HepG2 (cell line): ENCODE measurements at regions not wholly inside any gene's neighbourhood (a gene's known extent, or its start where the extent isn't known, plus 50 kb on each side); places are given as distances from the start of the nearest gene placed in this dataset.

Experiments
- ATRX ChIP-seq: sonication (generic); formaldehyde crosslinking; IDR thresholded peaks from 2 replicates; pipeline ENCODE4 v1.4.0; 2020; ENCODE audit warnings: missing genetic modification reagents, borderline replicate concordance
- CREM ChIP-seq, 2 experiments: sonication (generic) in 1 of 2; formaldehyde crosslinking in 1 of 2; IDR thresholded peaks; 2 replicates each; pipeline versions ENCODE4 v1.4.0 to v1.6.1; 2016 to 2020; ENCODE audit warnings: antibody characterized with exemption in 1 of 2, mild to moderate bottlenecking in 1 of 2, missing genetic modification reagents in 1 of 2
- GABPA ChIP-seq, 2 experiments: IDR thresholded peaks; 2 replicates each; pipeline ENCODE4 v1.6.1; 2011 to 2016; ENCODE audit warnings: low read depth in 2 of 2, low read length in 1 of 2, missing biosample characterization in 1 of 2, missing genetic modification characterization in 1 of 2
- ISL2 ChIP-seq: sonication (generic); formaldehyde crosslinking; IDR thresholded peaks from 2 replicates; pipeline ENCODE4 v1.5.0; 2020; ENCODE audit warnings: missing genetic modification reagents
- KIAA2018 ChIP-seq: sonication (generic); formaldehyde crosslinking; IDR thresholded peaks from 2 replicates; pipeline ENCODE4 v1.5.0; 2020; ENCODE audit warnings: mild to moderate bottlenecking, missing genetic modification reagents, borderline replicate concordance
- KLF13 ChIP-seq: sonication (generic); formaldehyde crosslinking; IDR thresholded peaks from 2 replicates; pipeline ENCODE4 v1.4.0; 2020; ENCODE audit warnings: mild to moderate bottlenecking, missing genetic modification reagents
- MED1 ChIP-seq: sonication (generic); formaldehyde crosslinking; IDR thresholded peaks from 2 replicates; pipeline ENCODE4 v1.4.0; 2020; ENCODE audit warnings: missing genetic modification reagents
- MEF2D ChIP-seq: sonication (generic); formaldehyde crosslinking; IDR thresholded peaks from 2 replicates; pipeline ENCODE4 v1.5.1; 2020; ENCODE audit warnings: mild to moderate bottlenecking, missing genetic modification reagents
- MTF1 ChIP-seq: sonication (generic); formaldehyde crosslinking; IDR thresholded peaks from 2 replicates; pipeline ENCODE4 v1.5.0; 2020; ENCODE audit warnings: missing genetic modification reagents
- PAX8 ChIP-seq: sonication (generic); formaldehyde crosslinking; IDR thresholded peaks from 2 replicates; pipeline ENCODE4 v1.8.0; 2022; ENCODE audit warnings: mild to moderate bottlenecking, missing genetic modification reagents, borderline replicate concordance
- PHF21A ChIP-seq: sonication (generic); formaldehyde crosslinking; IDR thresholded peaks from 2 replicates; pipeline ENCODE4 v1.5.0; 2020; ENCODE audit warnings: mild to moderate bottlenecking, missing genetic modification reagents
- PHF8 ChIP-seq: sonication (generic); formaldehyde crosslinking; IDR thresholded peaks from 2 replicates; pipeline ENCODE4 v1.5.0; 2020; ENCODE audit warnings: missing genetic modification reagents
- SAP130 ChIP-seq: IDR thresholded peaks from 2 replicates; pipeline ENCODE4 v1.6.1; 2016; ENCODE audit warnings: low read depth
- SOX13 ChIP-seq, 3 experiments: fragments of 450-650 bp in 1 of 3; sonication (generic) in 1 of 3; formaldehyde crosslinking in 1 of 3; IDR thresholded peaks in 2 of 3; conservative IDR thresholded peaks in 1 of 3; 2 replicates each; pipeline versions ENCODE4 v1.5.0 to v1.6.1; 2016 to 2020; ENCODE audit warnings: antibody characterized with exemption in 1 of 3, mild to moderate bottlenecking in 1 of 3, missing compliant biosample characterization in 1 of 3, missing genetic modification reagents in 1 of 3, moderate library complexity in 1 of 3
- TFDP1 ChIP-seq: IDR thresholded peaks from 2 replicates; pipeline ENCODE4 v1.6.1; 2016; ENCODE audit warnings: missing compliant biosample characterization, missing genetic modification reagents, borderline replicate concordance
- TOE1 ChIP-seq: sonication (generic); formaldehyde crosslinking; IDR thresholded peaks from 2 replicates; pipeline ENCODE4 v1.4.0; 2020; ENCODE audit warnings: mild to moderate bottlenecking, missing genetic modification reagents
- ZKSCAN1 ChIP-seq: fragments of 150-350 bp; IDR thresholded peaks from 2 replicates; pipeline ENCODE4 v1.6.1; 2014; ENCODE audit warnings: low read length
- ZNF180 ChIP-seq: sonication (generic); formaldehyde crosslinking; IDR thresholded peaks from 2 replicates; pipeline ENCODE4 v1.4.0; 2020; ENCODE audit warnings: low read depth, missing genetic modification reagents, borderline replicate concordance

- no peak for TF ChIP-seq KIAA2018 (CRISPR knock-in tag)
- no peak for TF ChIP-seq SOX13 (IDR thresholded peaks at IDR 0.05)
- peak in 1 of 2 experiments; percentile 28; a peak in 1 of 4 replicates for TF ChIP-seq SOX13 (CRISPR knock-in tag; conservative IDR thresholded peaks at IDR 0.05 in 1 of 2, IDR thresholded peaks at IDR 0.05 in 1 of 2)
- TF ChIP-seq PAX8 = no peak
- no peak for TF ChIP-seq ZNF180 (CRISPR knock-in tag)
- TF ChIP-seq PHF21A (CRISPR knock-in tag) = peak; percentile 50
- TF ChIP-seq TOE1 (CRISPR knock-in tag) = no peak
- no peak for TF ChIP-seq TFDP1
- peak; percentile 28; the same call in 1 of the 2 replicates for TF ChIP-seq CREM (IDR thresholded peaks at IDR 0.05)
- TF ChIP-seq CREM (CRISPR knock-in tag; IDR thresholded peaks at IDR 0.05) = no peak
- no peak for TF ChIP-seq KLF13 (CRISPR knock-in tag)
- TF ChIP-seq MTF1 = no peak
- 0 out of 2 replicates have a peak, but pooled peaks have one; percentile 26 for TF ChIP-seq MED1 (CRISPR knock-in tag)
- TF ChIP-seq PHF8 (CRISPR knock-in tag) = no peak
- peak; percentile 84 for TF ChIP-seq MEF2D (CRISPR knock-in tag)
- TF ChIP-seq GABPA (IDR thresholded peaks at IDR 0.05; ENCODE audit: low read depth, low read length) = no peak
- TF ChIP-seq GABPA (CRISPR knock-in tag; IDR thresholded peaks at IDR 0.05; ENCODE audit: low read depth) = no peak
- TF ChIP-seq ATRX (CRISPR knock-in tag) = no peak
- no peak for TF ChIP-seq ISL2 (CRISPR knock-in tag)
- TF ChIP-seq ZKSCAN1 = no peak
- TF ChIP-seq SAP130 (CRISPR knock-in tag) = peak; percentile 37; the same call in 1 of the 2 replicates
Measured at GRCh38 chr6:108741331-108741989, 106.8 kb upstream of the ARMC2 start (continued).
